Activated CD4-positive, alpha-beta T cell treated with anti-CD3 and anti-CD28 coated beads, Interleukin-2, amount 10 ng/mL, durations not matched to agents 7 days and 5 days (primary cell): ENCODE measurements at regions not wholly inside any gene's neighbourhood (a gene's known extent, or its start where the extent isn't known, plus 50 kb on each side); places are given as distances from the start of the nearest gene placed in this dataset.

Experiments
- CTCF ChIA-PET: fragments of 350-600 bp; sonication (Branson Sonifier 250); formaldehyde crosslinking; loops from one replicate; lab custom pipeline; 2021; ENCODE audit warnings: antibody characterized with exemption; lab: Charles Lee
- POLR2A ChIA-PET: fragments of 350-600 bp; sonication (Branson Sonifier 250); formaldehyde crosslinking; loops from one replicate; lab custom pipeline; 2021; ENCODE audit warnings: antibody characterized with exemption; lab: Charles Lee
- DNase-seq: peaks from one replicate; pipeline ENCODE4 v3.0.0-alpha.2; 2020
- H3K27ac Mint-ChIP-seq: one replicate; pipeline ENCODE4 v1.8.0; 2021; ENCODE audit warnings: mild to moderate bottlenecking, moderate library complexity, mixed read lengths
- H3K27me3 Mint-ChIP-seq: one replicate; pipeline ENCODE4 v1.8.0; 2021; ENCODE audit warnings: mixed read lengths
- H3K36me3 Mint-ChIP-seq: one replicate; pipeline ENCODE4 v1.8.0; 2021; ENCODE audit warnings: low read depth, mixed read lengths
- H3K4me1 Mint-ChIP-seq: one replicate; pipeline ENCODE4 v1.8.0; 2021; ENCODE audit warnings: mixed read lengths
- H3K4me3 Mint-ChIP-seq: one replicate; pipeline ENCODE4 v1.8.0; 2021; ENCODE audit warnings: mild to moderate bottlenecking, moderate library complexity, mixed read lengths
- H3K9me3 Mint-ChIP-seq: one replicate; pipeline ENCODE4 v1.8.0; 2021; ENCODE audit warnings: mixed read lengths

- Mint-ChIP-seq H3K27me3 (peaks cover 2% of the 10 kb centered on the region), H3K9me3 (peaks cover 2% of the 10 kb centered on the region), H3K36me3 (no peaks in the 10 kb centered on the region), H3K27ac (no peak overlapping the region), H3K4me1 (no peaks in the 10 kb centered on the region), H3K4me3 (no peak overlapping the region)
- no peak for DNase-seq
- ChIA-PET POLR2A (no interaction called here), CTCF (interaction anchor here (0.6 kb wide), 1 partner anchor 160 kb away, joined by 3 read pairs; no protein-coding TSS in a partner anchor)
Observed at GRCh38 chr1:207224666-207225065, 96.8 kb upstream of the CD55 start.

- Mint-ChIP-seq H3K4me1 (no peaks in the 10 kb centered on the region), H3K36me3 (no peaks in the 10 kb centered on the region), H3K4me3 (no peak overlapping the region), H3K27me3 (peaks cover 2% of the 10 kb centered on the region), H3K9me3 (peaks cover 2% of the 10 kb centered on the region), H3K27ac (no peak overlapping the region)
- DNase-seq: no peak
- ChIA-PET POLR2A (no interaction called here), CTCF (no interaction called here)
Observed at GRCh38 chr1:207227131-207227630, 94.3 kb upstream of the CD55 start.

GRCh38 chr1:207228987-207229386, 92.5 kb upstream of the CD55 start:
- no peak for DNase-seq
- no peaks in the 10 kb centered on the region for H3K9me3 Mint-ChIP-seq
- POLR2A ChIA-PET: no interaction called here
- no peaks in the 10 kb centered on the region for H3K4me1 Mint-ChIP-seq
- H3K27me3 Mint-ChIP-seq: peaks cover 2% of the 10 kb centered on the region
- H3K27ac Mint-ChIP-seq: no peak overlapping the region
- no peaks in the 10 kb centered on the region for H3K36me3 Mint-ChIP-seq
- CTCF ChIA-PET: no interaction called here
- no peak overlapping the region for H3K4me3 Mint-ChIP-seq

- ChIA-PET CTCF (interaction anchor here (0.6 kb wide), 1 partner anchor 156 kb away, joined by 3 read pairs; no protein-coding TSS in a partner anchor), POLR2A (no interaction called here)
- Mint-ChIP-seq H3K27ac (no peak overlapping the region), H3K36me3 (no peaks in the 10 kb centered on the region), H3K27me3 (peaks cover 2% of the 10 kb centered on the region), H3K9me3 (no peaks in the 10 kb centered on the region), H3K4me3 (no peak overlapping the region), H3K4me1 (no peaks in the 10 kb centered on the region)
- no peak for DNase-seq
Observed at GRCh38 chr1:207230441-207230840, 91.0 kb upstream of the CD55 start.

GRCh38 chr1:207234690-207235089, 86.8 kb upstream of the CD55 start:
- Mint-ChIP-seq H3K9me3 (no peaks in the 10 kb centered on the region), H3K27ac (no peak overlapping the region), H3K4me3 (no peak overlapping the region), H3K36me3 (no peaks in the 10 kb centered on the region), H3K4me1 (no peaks in the 10 kb centered on the region), H3K27me3 (peaks cover 6% of the 10 kb centered on the region)
- CTCF ChIA-PET: interaction anchor here (1.5 kb wide), 1 partner anchor 9 kb away, joined by 4 read pairs; no protein-coding TSS in a partner anchor
- POLR2A ChIA-PET: no interaction called here
- DNase-seq: no peak

GRCh38 chr1:207239874-207240273, 81.6 kb upstream of the CD55 start:
- no peak overlapping the region for H3K27ac Mint-ChIP-seq
- no peak for DNase-seq
- no peaks in the 10 kb centered on the region for H3K4me1 Mint-ChIP-seq
- H3K36me3 Mint-ChIP-seq: no peaks in the 10 kb centered on the region
- CTCF ChIA-PET: no interaction called here
- H3K27me3 Mint-ChIP-seq: peaks cover 6% of the 10 kb centered on the region
- POLR2A ChIA-PET: no interaction called here
- no peaks in the 10 kb centered on the region for H3K9me3 Mint-ChIP-seq
- H3K4me3 Mint-ChIP-seq: no peak overlapping the region

GRCh38 chr1:207240325-207241101, 81.0 kb upstream of the CD55 start:
- peaks cover 6% of the 10 kb centered on the region for H3K27me3 Mint-ChIP-seq
- no peak overlapping the region for H3K4me3 Mint-ChIP-seq
- no peaks in the 10 kb centered on the region for H3K4me1 Mint-ChIP-seq
- H3K27ac Mint-ChIP-seq: no peak overlapping the region
- no peaks in the 10 kb centered on the region for H3K9me3 Mint-ChIP-seq
- no peak for DNase-seq
- POLR2A ChIA-PET: no interaction called here
- H3K36me3 Mint-ChIP-seq: no peaks in the 10 kb centered on the region
- CTCF ChIA-PET: no interaction called here

GRCh38 chr1:207241164-207241934, 80.1 kb upstream of the CD55 start:
- Mint-ChIP-seq H3K9me3 (no peaks in the 10 kb centered on the region), H3K27ac (no peak overlapping the region), H3K27me3 (peaks cover 6% of the 10 kb centered on the region), H3K4me1 (no peaks in the 10 kb centered on the region), H3K4me3 (no peak overlapping the region), H3K36me3 (no peaks in the 10 kb centered on the region)
- ChIA-PET POLR2A (no interaction called here), CTCF (no interaction called here)
- no peak for DNase-seq

- CTCF ChIA-PET: interaction anchor here (0.6 to 1.3 kb wide), 2 partner anchors 9 to 137 kb away, joined by 4 to 5 read pairs; no protein-coding TSS in a partner anchor
- Mint-ChIP-seq H3K4me3 (no peak overlapping the region), H3K4me1 (peaks cover 6% of the 10 kb centered on the region), H3K36me3 (no peaks in the 10 kb centered on the region), H3K27me3 (peaks cover 3% of the 10 kb centered on the region), H3K27ac (no peak overlapping the region), H3K9me3 (peaks cover 2% of the 10 kb centered on the region)
- POLR2A ChIA-PET: no interaction called here
- no peak for DNase-seq
Observed at GRCh38 chr1:207243442-207244408, 77.8 kb upstream of the CD55 start.

- Mint-ChIP-seq H3K4me3 (no peak overlapping the region), H3K27ac (no peak overlapping the region), H3K27me3 (peaks cover 2% of the 10 kb centered on the region), H3K36me3 (no peaks in the 10 kb centered on the region), H3K4me1 (peaks cover 6% of the 10 kb centered on the region), H3K9me3 (peaks cover 2% of the 10 kb centered on the region)
- ChIA-PET CTCF (interaction anchor here (0.6 to 1.3 kb wide), 2 partner anchors 10 to 138 kb away, joined by 4 to 5 read pairs; no protein-coding TSS in a partner anchor), POLR2A (no interaction called here)
- DNase-seq: no peak
Observed at GRCh38 chr1:207244409-207244801, 77.1 kb upstream of the CD55 start.

GRCh38 chr1:207245124-207245523, 76.4 kb upstream of the CD55 start:
- H3K27ac Mint-ChIP-seq: no peak overlapping the region
- peaks cover 2% of the 10 kb centered on the region for H3K9me3 Mint-ChIP-seq
- H3K27me3 Mint-ChIP-seq: peaks cover 2% of the 10 kb centered on the region
- H3K36me3 Mint-ChIP-seq: no peaks in the 10 kb centered on the region
- no peak for DNase-seq
- POLR2A ChIA-PET: no interaction called here
- H3K4me3 Mint-ChIP-seq: no peak overlapping the region
- H3K4me1 Mint-ChIP-seq: peaks cover 6% of the 10 kb centered on the region
- CTCF ChIA-PET: no interaction called here

GRCh38 chr1:207248544-207249198, 72.8 kb upstream of the CD55 start:
- H3K36me3 Mint-ChIP-seq: no peaks in the 10 kb centered on the region
- H3K9me3 Mint-ChIP-seq: peaks cover 2% of the 10 kb centered on the region
- peaks cover 6% of the 10 kb centered on the region for H3K4me1 Mint-ChIP-seq
- H3K27me3 Mint-ChIP-seq: peaks cover 2% of the 10 kb centered on the region
- H3K4me3 Mint-ChIP-seq: no peak overlapping the region
- no peak for DNase-seq
- ChIA-PET POLR2A (no interaction called here), CTCF (interaction anchor here (0.6 kb wide), 1 partner anchor 1873 kb away, joined by 3 read pairs; no protein-coding TSS in a partner anchor)
- H3K27ac Mint-ChIP-seq: no peak overlapping the region
